ENCODE measurements at regions not wholly inside any gene's neighbourhood (a gene's known extent, or its start where the extent isn't known, plus 50 kb on each side); places are given as distances from the start of the nearest gene placed in this dataset.

DNA sequence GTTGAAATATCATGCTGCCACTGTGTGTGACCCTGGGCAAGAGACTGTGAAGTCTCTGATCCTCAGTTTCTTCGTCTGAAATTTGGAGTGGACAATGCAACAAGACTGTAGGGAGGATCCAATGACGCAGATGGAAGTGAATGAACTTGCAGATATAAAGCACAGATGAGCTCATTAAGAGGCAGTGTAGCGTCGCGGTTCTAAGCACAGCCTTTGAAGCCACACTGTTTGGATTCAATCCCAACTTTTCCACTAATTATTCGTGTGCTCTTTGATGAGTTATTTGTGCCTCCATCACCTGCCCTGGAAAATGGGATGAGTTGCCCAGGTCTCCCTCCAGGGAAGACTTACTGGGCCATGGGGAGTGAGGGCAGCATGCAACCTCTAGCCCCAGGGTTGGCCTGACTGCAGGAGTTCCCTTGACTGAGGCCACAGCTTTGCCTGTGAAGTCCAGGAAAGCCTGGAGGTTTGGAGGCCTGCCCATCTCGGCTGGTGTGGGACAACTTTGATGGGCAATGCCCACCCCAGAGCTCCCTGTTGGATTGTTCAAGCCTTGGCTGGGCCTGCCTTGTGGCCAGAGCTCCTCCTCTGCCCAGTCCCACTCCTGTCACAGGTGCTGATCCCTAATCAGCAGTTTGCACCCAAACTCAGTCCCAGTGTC lies 266.0 kb upstream of the B3GAT1 start:
- TF ChIP-seq POLR2A (IDR thresholded peaks at IDR 0.05): no peak
- TF ChIP-seq, protein P1, sequence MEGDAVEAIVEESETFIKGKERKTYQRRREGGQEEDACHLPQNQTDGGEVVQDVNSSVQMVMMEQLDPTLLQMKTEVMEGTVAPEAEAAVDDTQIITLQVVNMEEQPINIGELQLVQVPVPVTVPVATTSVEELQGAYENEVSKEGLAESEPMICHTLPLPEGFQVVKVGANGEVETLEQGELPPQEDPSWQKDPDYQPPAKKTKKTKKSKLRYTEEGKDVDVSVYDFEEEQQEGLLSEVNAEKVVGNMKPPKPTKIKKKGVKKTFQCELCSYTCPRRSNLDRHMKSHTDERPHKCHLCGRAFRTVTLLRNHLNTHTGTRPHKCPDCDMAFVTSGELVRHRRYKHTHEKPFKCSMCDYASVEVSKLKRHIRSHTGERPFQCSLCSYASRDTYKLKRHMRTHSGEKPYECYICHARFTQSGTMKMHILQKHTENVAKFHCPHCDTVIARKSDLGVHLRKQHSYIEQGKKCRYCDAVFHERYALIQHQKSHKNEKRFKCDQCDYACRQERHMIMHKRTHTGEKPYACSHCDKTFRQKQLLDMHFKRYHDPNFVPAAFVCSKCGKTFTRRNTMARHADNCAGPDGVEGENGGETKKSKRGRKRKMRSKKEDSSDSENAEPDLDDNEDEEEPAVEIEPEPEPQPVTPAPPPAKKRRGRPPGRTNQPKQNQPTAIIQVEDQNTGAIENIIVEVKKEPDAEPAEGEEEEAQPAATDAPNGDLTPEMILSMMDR (IDR thresholded peaks at IDR 0.05): no peak
